ENCODE measurements at regions not wholly inside any gene's neighbourhood (a gene's known extent, or its start where the extent isn't known, plus 50 kb on each side); places are given as distances from the start of the nearest gene placed in this dataset.

- no peak for TF ChIP-seq POLR2A (IDR thresholded peaks at IDR 0.05)
- TF ChIP-seq CTCF (IDR thresholded peaks at IDR 0.05) = no peak
Observed at GRCh38 chr1:209356976-209357377, 226.5 kb upstream of the CAMK1G start.

All from lower leg skin (tissue), 3 donors.